Cardiac fibroblast (primary cell): ENCODE measurements at regions not wholly inside any gene's neighbourhood (a gene's known extent, or its start where the extent isn't known, plus 50 kb on each side); places are given as distances from the start of the nearest gene placed in this dataset.

Source experiments
- DNase-seq, 2 donors: peaks; one replicate each; pipeline versions ENCODE4 v3.0.0 to v3.0.0-alpha.2; 2010; ENCODE audit warnings: low read depth in 2 of 2
- H3K4me3 ChIP-seq, 2 donors: replicated peaks in 1 of 2; 1 replicate in 1 of 2; 2 replicates in 1 of 2; pipeline ENCODE4 v1.5.1; 2011; ENCODE audit warnings: low read depth in 2 of 2, low read length in 2 of 2, mild to moderate bottlenecking in 2 of 2, moderate library complexity in 1 of 2
- CTCF ChIP-seq: IDR thresholded peaks from one replicate; pipeline ENCODE4 v1.5.1; 2011; ENCODE audit warnings: low read depth, mild to moderate bottlenecking, low read length, inconsistent platforms

GRCh38 chr12:73460212-73460611 lies 1077.4 kb upstream of the ATXN7L3B start:
- DNase-seq = no peak
- TF ChIP-seq CTCF = no peak

GRCh38 chr12:73465106-73465505 lies 1072.5 kb upstream of the ATXN7L3B start:
- TF ChIP-seq CTCF = no peak
- DNase-seq = no peak
- no peak overlapping the region for H3K4me3 ChIP-seq

More at GRCh38 chr12:73460212-73460611, 1077.4 kb upstream of the ATXN7L3B start:
- H3K4me3 ChIP-seq = no peak overlapping the region

GRCh38 chr12:73486256-73486655 lies 1051.4 kb upstream of the ATXN7L3B start:
- DNase-seq = no peak
- no peak overlapping the region for H3K4me3 ChIP-seq
- TF ChIP-seq CTCF = no peak

GRCh38 chr12:73506611-73507010 lies 1031.0 kb upstream of the ATXN7L3B start:
- DNase-seq = no peak
- no peak for TF ChIP-seq CTCF
- no peak overlapping the region for H3K4me3 ChIP-seq

GRCh38 chr12:73514672-73515071 lies 1023.0 kb upstream of the ATXN7L3B start:
- no peak for DNase-seq
- H3K4me3 ChIP-seq = no peak overlapping the region
- TF ChIP-seq CTCF = no peak

GRCh38 chr12:73517859-73518258 lies 1019.8 kb upstream of the ATXN7L3B start:
- DNase-seq = no peak
- TF ChIP-seq CTCF = no peak
- H3K4me3 ChIP-seq = no peak overlapping the region

GRCh38 chr12:73529231-73529630 lies 1008.4 kb upstream of the ATXN7L3B start:
- no peak overlapping the region for H3K4me3 ChIP-seq
- DNase-seq = no peak
- no peak for TF ChIP-seq CTCF
